HEK293 (cell line): ENCODE measurements at regions not wholly inside any gene's neighbourhood (a gene's known extent, or its start where the extent isn't known, plus 50 kb on each side); places are given as distances from the start of the nearest gene placed in this dataset.

Source experiments
- CTCF ChIA-PET: fragments of 350-600 bp; formaldehyde crosslinking; extraction: SDS; loops from one replicate; lab custom pipeline; 2021; ENCODE audit warnings: antibody characterized with exemption; lab: Yijun Ruan, JAX
- POLR2A ChIA-PET: fragments of 300-600 bp; formaldehyde crosslinking; extraction: SDS; loops from one replicate; lab custom pipeline; 2020; ENCODE audit warnings: antibody characterized with exemption, inconsistent platforms; lab: Yijun Ruan, JAX
- H3K27ac ChIP-seq: fragments of 200-500 bp; sonication (Bioruptor generic); 2 replicates; pipeline ENCODE4 v1.5.1; 2014; ENCODE audit warnings: low read depth, low read length, control low read depth, inconsistent platforms; ENCODE audit errors: extremely low read depth
- H3K36me3 ChIP-seq, 2 experiments: fragments of 200-500 bp in 1 of 2; sonication (Bioruptor generic) in 1 of 2; 1 replicate in 1 of 2; 2 replicates in 1 of 2; pipeline ENCODE4 v1.5.1; 2014 to 2017; ENCODE audit warnings: inconsistent platforms in 2 of 2, low read length in 2 of 2; ENCODE audit not compliant: control insufficient read depth in 2 of 2, insufficient read depth in 1 of 2
- H3K4me1 ChIP-seq: fragments of 200-500 bp; sonication (Bioruptor generic); 2 replicates; pipeline ENCODE4 v1.5.1; 2014; ENCODE audit warnings: mild to moderate bottlenecking, low read length, inconsistent platforms; ENCODE audit not compliant: control insufficient read depth, insufficient read depth
- H3K4me3 ChIP-seq: 2 replicates; pipeline ENCODE4 v1.5.1; 2011; ENCODE audit warnings: low read depth, mild to moderate bottlenecking, control low read depth, low read length, moderate library complexity
- H3K9me3 ChIP-seq: fragments of 200-500 bp; sonication (Bioruptor generic); 2 replicates; pipeline ENCODE4 v1.5.1; 2014; ENCODE audit warnings: low read depth, low read length, inconsistent platforms; ENCODE audit not compliant: control insufficient read depth, insufficient read depth
- OSR2 ChIP-seq: fragments of 450-650 bp; formaldehyde crosslinking; IDR thresholded peaks from 2 replicates; pipeline ENCODE4 v1.5.1; 2016; ENCODE audit warnings: missing biosample characterization, missing genetic modification characterization
- OVOL3 ChIP-seq: fragments of 450-650 bp; formaldehyde crosslinking; IDR thresholded peaks from 2 replicates; pipeline ENCODE4 v1.5.1; 2016; ENCODE audit warnings: missing biosample characterization, missing genetic modification characterization
- ZBTB17 ChIP-seq: fragments of 450-650 bp; formaldehyde crosslinking; IDR thresholded peaks from 2 replicates; pipeline ENCODE4 v1.5.1; 2016; ENCODE audit warnings: missing biosample characterization, missing genetic modification characterization
- ZFP41 ChIP-seq: fragments of 450-650 bp; formaldehyde crosslinking; IDR thresholded peaks from 2 replicates; pipeline ENCODE4 v1.5.1; 2016; ENCODE audit warnings: missing biosample characterization, missing genetic modification characterization, borderline replicate concordance
- ZNF239 ChIP-seq: fragments of 450-650 bp; formaldehyde crosslinking; IDR thresholded peaks from 2 replicates; pipeline ENCODE4 v1.5.1; 2016; ENCODE audit warnings: missing biosample characterization, missing genetic modification characterization
- ZNF280C ChIP-seq: fragments of 450-650 bp; formaldehyde crosslinking; IDR thresholded peaks from 2 replicates; pipeline ENCODE4 v1.5.1; 2016; ENCODE audit warnings: missing biosample characterization, missing genetic modification characterization
- ZNF302 ChIP-seq: fragments of 450-650 bp; formaldehyde crosslinking; IDR thresholded peaks from 2 replicates; pipeline ENCODE4 v1.5.1; 2016; ENCODE audit warnings: missing biosample characterization, missing genetic modification characterization, low read depth
- ZNF571 ChIP-seq: fragments of 450-650 bp; formaldehyde crosslinking; IDR thresholded peaks from 2 replicates; pipeline ENCODE4 v1.5.0; 2017; ENCODE audit warnings: missing biosample characterization, missing genetic modification characterization
- ZNF610 ChIP-seq: fragments of 450-650 bp; formaldehyde crosslinking; IDR thresholded peaks from 2 replicates; pipeline ENCODE4 v1.5.1; 2016; ENCODE audit warnings: missing biosample characterization, missing genetic modification characterization, borderline replicate concordance
- TF ChIP-seq, protein P1 (sequence below): fragments of 450-650 bp; formaldehyde crosslinking; IDR thresholded peaks from 2 replicates; pipeline ENCODE4 v1.5.1; 2016; ENCODE audit warnings: missing biosample characterization, missing genetic modification characterization, borderline replicate concordance
- TF ChIP-seq, protein P2 (sequence below): fragments of 450-650 bp; formaldehyde crosslinking; IDR thresholded peaks from 2 replicates; pipeline ENCODE4 v1.5.1; 2017; ENCODE audit warnings: missing biosample characterization, missing genetic modification characterization
- TF ChIP-seq, protein P3 (sequence below): fragments of 450-650 bp; formaldehyde crosslinking; IDR thresholded peaks from 2 replicates; pipeline ENCODE4 v1.5.1; 2017; ENCODE audit warnings: missing biosample characterization, missing genetic modification characterization
- TF ChIP-seq, protein P4 (sequence below): fragments of 450-650 bp; formaldehyde crosslinking; optimal IDR thresholded peaks from 2 replicates; pipeline ENCODE3; 2016; ENCODE audit warnings: missing biosample characterization, mild to moderate bottlenecking, missing genetic modification characterization

DNA sequence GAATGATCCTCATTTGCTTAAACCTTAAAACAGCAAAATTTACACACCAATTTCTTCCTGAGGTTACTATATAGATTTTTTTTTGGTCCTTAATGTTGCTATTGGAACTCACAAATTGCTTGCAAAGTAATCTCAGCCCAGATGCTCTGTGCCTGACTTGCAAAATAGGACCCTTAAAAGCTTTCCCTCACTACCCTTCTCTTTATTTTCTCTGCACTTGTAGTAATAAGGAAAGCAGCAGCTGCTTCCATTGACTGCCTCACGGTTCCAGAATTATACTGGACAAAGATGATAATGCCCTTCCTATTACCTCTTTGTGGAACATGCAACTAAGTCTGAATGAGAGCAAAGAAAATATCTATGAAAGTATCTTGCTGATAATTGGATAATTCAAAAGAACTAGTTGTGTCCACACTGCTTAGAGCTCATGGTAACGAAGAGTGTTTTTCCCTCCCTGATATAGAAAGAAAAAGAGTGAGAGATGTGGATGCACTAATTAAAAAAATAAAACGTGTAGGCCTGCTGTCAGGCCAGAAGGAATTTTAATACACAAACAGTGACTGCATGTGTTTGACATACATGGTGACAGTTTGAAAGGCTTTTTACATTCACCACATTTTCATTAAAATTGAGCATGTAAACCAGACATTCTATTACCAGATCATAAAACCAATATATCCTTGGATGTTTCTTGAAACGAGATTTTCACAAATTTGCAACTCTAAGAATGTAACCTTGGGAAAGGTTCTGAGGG, 783.1 kb downstream of the GBE1 start (continued):
- no peak for TF ChIP-seq ZNF571 (tag by site-specific recombination)

GRCh38 chr3:80970292-80970691, 791.2 kb downstream of the GBE1 start:
- POLR2A ChIA-PET = no interaction called here
- TF ChIP-seq, protein P1, sequence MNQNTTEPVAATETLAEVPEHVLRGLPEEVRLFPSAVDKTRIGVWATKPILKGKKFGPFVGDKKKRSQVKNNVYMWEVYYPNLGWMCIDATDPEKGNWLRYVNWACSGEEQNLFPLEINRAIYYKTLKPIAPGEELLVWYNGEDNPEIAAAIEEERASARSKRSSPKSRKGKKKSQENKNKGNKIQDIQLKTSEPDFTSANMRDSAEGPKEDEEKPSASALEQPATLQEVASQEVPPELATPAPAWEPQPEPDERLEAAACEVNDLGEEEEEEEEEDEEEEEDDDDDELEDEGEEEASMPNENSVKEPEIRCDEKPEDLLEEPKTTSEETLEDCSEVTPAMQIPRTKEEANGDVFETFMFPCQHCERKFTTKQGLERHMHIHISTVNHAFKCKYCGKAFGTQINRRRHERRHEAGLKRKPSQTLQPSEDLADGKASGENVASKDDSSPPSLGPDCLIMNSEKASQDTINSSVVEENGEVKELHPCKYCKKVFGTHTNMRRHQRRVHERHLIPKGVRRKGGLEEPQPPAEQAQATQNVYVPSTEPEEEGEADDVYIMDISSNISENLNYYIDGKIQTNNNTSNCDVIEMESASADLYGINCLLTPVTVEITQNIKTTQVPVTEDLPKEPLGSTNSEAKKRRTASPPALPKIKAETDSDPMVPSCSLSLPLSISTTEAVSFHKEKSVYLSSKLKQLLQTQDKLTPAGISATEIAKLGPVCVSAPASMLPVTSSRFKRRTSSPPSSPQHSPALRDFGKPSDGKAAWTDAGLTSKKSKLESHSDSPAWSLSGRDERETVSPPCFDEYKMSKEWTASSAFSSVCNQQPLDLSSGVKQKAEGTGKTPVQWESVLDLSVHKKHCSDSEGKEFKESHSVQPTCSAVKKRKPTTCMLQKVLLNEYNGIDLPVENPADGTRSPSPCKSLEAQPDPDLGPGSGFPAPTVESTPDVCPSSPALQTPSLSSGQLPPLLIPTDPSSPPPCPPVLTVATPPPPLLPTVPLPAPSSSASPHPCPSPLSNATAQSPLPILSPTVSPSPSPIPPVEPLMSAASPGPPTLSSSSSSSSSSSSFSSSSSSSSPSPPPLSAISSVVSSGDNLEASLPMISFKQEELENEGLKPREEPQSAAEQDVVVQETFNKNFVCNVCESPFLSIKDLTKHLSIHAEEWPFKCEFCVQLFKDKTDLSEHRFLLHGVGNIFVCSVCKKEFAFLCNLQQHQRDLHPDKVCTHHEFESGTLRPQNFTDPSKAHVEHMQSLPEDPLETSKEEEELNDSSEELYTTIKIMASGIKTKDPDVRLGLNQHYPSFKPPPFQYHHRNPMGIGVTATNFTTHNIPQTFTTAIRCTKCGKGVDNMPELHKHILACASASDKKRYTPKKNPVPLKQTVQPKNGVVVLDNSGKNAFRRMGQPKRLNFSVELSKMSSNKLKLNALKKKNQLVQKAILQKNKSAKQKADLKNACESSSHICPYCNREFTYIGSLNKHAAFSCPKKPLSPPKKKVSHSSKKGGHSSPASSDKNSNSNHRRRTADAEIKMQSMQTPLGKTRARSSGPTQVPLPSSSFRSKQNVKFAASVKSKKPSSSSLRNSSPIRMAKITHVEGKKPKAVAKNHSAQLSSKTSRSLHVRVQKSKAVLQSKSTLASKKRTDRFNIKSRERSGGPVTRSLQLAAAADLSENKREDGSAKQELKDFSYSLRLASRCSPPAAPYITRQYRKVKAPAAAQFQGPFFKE (tag by site-specific recombination) = no peak
- no peak for TF ChIP-seq OSR2
- TF ChIP-seq ZFP41 (tag by site-specific recombination) = no peak
- TF ChIP-seq ZNF302 (tag by site-specific recombination) = no peak
- TF ChIP-seq, protein P2, sequence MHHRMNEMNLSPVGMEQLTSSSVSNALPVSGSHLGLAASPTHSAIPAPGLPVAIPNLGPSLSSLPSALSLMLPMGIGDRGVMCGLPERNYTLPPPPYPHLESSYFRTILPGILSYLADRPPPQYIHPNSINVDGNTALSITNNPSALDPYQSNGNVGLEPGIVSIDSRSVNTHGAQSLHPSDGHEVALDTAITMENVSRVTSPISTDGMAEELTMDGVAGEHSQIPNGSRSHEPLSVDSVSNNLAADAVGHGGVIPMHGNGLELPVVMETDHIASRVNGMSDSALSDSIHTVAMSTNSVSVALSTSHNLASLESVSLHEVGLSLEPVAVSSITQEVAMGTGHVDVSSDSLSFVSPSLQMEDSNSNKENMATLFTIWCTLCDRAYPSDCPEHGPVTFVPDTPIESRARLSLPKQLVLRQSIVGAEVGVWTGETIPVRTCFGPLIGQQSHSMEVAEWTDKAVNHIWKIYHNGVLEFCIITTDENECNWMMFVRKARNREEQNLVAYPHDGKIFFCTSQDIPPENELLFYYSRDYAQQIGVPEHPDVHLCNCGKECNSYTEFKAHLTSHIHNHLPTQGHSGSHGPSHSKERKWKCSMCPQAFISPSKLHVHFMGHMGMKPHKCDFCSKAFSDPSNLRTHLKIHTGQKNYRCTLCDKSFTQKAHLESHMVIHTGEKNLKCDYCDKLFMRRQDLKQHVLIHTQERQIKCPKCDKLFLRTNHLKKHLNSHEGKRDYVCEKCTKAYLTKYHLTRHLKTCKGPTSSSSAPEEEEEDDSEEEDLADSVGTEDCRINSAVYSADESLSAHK (tag by site-specific recombination) = no peak
- TF ChIP-seq ZNF610 (tag by site-specific recombination) = no peak
- no peak for TF ChIP-seq ZNF280C (tag by site-specific recombination)
- TF ChIP-seq, protein P3, sequence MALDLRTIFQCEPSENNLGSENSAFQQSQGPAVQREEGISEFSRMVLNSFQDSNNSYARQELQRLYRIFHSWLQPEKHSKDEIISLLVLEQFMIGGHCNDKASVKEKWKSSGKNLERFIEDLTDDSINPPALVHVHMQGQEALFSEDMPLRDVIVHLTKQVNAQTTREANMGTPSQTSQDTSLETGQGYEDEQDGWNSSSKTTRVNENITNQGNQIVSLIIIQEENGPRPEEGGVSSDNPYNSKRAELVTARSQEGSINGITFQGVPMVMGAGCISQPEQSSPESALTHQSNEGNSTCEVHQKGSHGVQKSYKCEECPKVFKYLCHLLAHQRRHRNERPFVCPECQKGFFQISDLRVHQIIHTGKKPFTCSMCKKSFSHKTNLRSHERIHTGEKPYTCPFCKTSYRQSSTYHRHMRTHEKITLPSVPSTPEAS (tag by site-specific recombination) = no peak
- H3K9me3 ChIP-seq = no peaks in the 10 kb centered on the region
- no peak overlapping the region for H3K4me3 ChIP-seq
- no peaks in the 10 kb centered on the region for H3K36me3 ChIP-seq
- no peak overlapping the region for H3K27ac ChIP-seq
- no peaks in the 10 kb centered on the region for H3K4me1 ChIP-seq
- CTCF ChIA-PET = no interaction called here

DNA sequence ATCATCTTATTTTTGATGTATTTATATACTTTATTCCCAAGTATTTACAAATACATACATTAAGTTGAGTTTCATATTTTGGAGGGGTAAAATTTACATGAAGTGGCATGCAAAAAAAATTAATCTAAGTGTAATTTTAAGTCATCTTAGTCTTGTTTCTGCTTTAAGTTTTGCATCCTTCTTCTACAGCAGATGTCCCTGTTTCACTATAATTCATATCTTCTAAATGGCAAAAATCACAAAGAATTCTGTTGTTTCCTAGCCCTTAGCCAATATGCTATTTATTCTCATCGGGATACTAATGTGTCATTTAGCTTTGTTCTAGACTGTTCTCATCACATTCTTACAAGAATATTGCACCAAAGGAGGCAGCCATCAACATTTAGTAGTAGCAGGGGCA, 831.9 kb downstream of the GBE1 start:
- Histone ChIP-seq H3K9me3 (no peaks in the 10 kb centered on the region), H3K4me1 (no peaks in the 10 kb centered on the region), H3K36me3 (no peaks in the 10 kb centered on the region), H3K27ac (no peak overlapping the region), H3K4me3 (no peak overlapping the region)
- ChIA-PET POLR2A (no interaction called here), CTCF (no interaction called here)
- TF ChIP-seq ZBTB17 (tag by site-specific recombination) (no peak), ZNF239 (tag by site-specific recombination) (no peak), OVOL3 (tag by site-specific recombination) (no peak)
- TF ChIP-seq, protein P4, sequence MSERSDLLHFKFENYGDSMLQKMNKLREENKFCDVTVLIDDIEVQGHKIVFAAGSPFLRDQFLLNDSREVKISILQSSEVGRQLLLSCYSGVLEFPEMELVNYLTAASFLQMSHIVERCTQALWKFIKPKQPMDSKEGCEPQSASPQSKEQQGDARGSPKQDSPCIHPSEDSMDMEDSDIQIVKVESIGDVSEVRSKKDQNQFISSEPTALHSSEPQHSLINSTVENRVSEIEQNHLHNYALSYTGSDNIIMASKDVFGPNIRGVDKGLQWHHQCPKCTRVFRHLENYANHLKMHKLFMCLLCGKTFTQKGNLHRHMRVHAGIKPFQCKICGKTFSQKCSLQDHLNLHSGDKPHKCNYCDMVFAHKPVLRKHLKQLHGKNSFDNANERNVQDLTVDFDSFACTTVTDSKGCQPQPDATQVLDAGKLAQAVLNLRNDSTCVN (tag by site-specific recombination) = no peak
